NCI-H1694 (cell line): ENCODE measurements at regions not wholly inside any gene's neighbourhood (a gene's known extent, or its start where the extent isn't known, plus 50 kb on each side); places are given as distances from the start of the nearest gene placed in this dataset.
"Not testable (repeated sequence)": the region's sequence is repeated elsewhere in the genome, so short reads cannot be mapped to it uniquely, and the experiment has no call there.

Experiments
- DNase-seq: peaks from one replicate; lab custom pipeline; 2025; lab: John Stamatoyannopoulos, UW

- no peak for DNase-seq
Observed at GRCh38 chr1:38186566-38186965, 140.0 kb upstream of the POU3F1 start.

GRCh38 chr1:38185913-38186312 is 139.3 kb upstream of the POU3F1 start:
- DNase-seq = no peak

- DNase-seq = no peak
Observed at GRCh38 chr1:38183747-38184146, 137.2 kb upstream of the POU3F1 start.

- no peak for DNase-seq
Observed at GRCh38 chr1:38183096-38183495, 136.5 kb upstream of the POU3F1 start.

GRCh38 chr1:38180388-38180787 is 133.8 kb upstream of the POU3F1 start:
- not testable (repeated sequence) for DNase-seq

GRCh38 chr1:38179483-38179882 is 132.9 kb upstream of the POU3F1 start:
- DNase-seq = no peak

- DNase-seq = no peak
Observed at GRCh38 chr1:38178216-38178615, 131.6 kb upstream of the POU3F1 start.

- DNase-seq = no peak
Observed at GRCh38 chr1:38175121-38175520, 128.5 kb upstream of the POU3F1 start.

- no peak for DNase-seq
Observed at GRCh38 chr1:38173848-38174247, 127.3 kb upstream of the POU3F1 start.

- no peak for DNase-seq
Observed at GRCh38 chr1:38173157-38173831, 126.7 kb upstream of the POU3F1 start.

- DNase-seq = no peak
Observed at GRCh38 chr1:38169121-38169520, 122.5 kb upstream of the POU3F1 start.

GRCh38 chr1:38168365-38168764 is 121.8 kb upstream of the POU3F1 start:
- no peak for DNase-seq

GRCh38 chr1:38166461-38166860 is 119.9 kb upstream of the POU3F1 start:
- DNase-seq = no peak

GRCh38 chr1:38153778-38154470 is 107.3 kb upstream of the POU3F1 start:
- DNase-seq = peak; percentile 54

- DNase-seq = no peak
Observed at GRCh38 chr1:38153066-38153777, 106.6 kb upstream of the POU3F1 start.

GRCh38 chr1:38152351-38153065 is 105.9 kb upstream of the POU3F1 start:
- peak; percentile 36 for DNase-seq

- DNase-seq = no peak
Observed at GRCh38 chr1:38151399-38151798, 104.8 kb upstream of the POU3F1 start.

GRCh38 chr1:38146079-38146478 is 99.5 kb upstream of the POU3F1 start:
- DNase-seq = not testable (repeated sequence)

- DNase-seq = no peak
Observed at GRCh38 chr1:38142606-38143005, 96.0 kb upstream of the POU3F1 start.

GRCh38 chr1:38141483-38141882 is 94.9 kb upstream of the POU3F1 start:
- DNase-seq = no peak

GRCh38 chr1:38139738-38140487 is 93.3 kb upstream of the POU3F1 start:
- no peak for DNase-seq
